ENCODE measurements at regions not wholly inside any gene's neighbourhood (a gene's known extent, or its start where the extent isn't known, plus 50 kb on each side); places are given as distances from the start of the nearest gene placed in this dataset.

GRCh38 chr2:37872192-37872750, 52.8 kb upstream of the RMDN2 start:
- no peak overlapping the region for H3K27ac ChIP-seq
- ATAC-seq (ENCODE audit: low FRiP score in 2 of 2) (no peak), DNase-seq (no peak)
- WGBS, 2 donors: 80 to 87% methylated on average over 5 of the region's 5 CpGs
- TF ChIP-seq POLR2AphosphoS5 (IDR thresholded peaks at IDR 0.05) (no peak), CTCF (IDR thresholded peaks at IDR 0.05) (no peak), POLR2A (IDR thresholded peaks at IDR 0.05) (no peak), EP300 (IDR thresholded peaks at IDR 0.05) (no peak)
- H3K27me3 ChIP-seq: no peaks in the 10 kb centered on the region
- H3K4me1 ChIP-seq: peaks cover 0 to 6% (median under 1%) of the 10 kb centered on the region in 4 donors
- H3K9me3 ChIP-seq: no peaks in the 10 kb centered on the region
- H3K36me3 ChIP-seq: no peaks in the 10 kb centered on the region
- no peak overlapping the region for H3K4me3 ChIP-seq

- no peak overlapping the region for H3K4me3 ChIP-seq
- TF ChIP-seq EP300 (IDR thresholded peaks at IDR 0.05) (no peak), POLR2A (IDR thresholded peaks at IDR 0.05) (no peak), CTCF (IDR thresholded peaks at IDR 0.05) (no peak), POLR2AphosphoS5 (IDR thresholded peaks at IDR 0.05) (no peak)
- WGBS, 2 donors: 75 to 88% methylated on average over 3 of the region's 3 CpGs
Observed at GRCh38 chr2:37873229-37873628, 51.9 kb upstream of the RMDN2 start.

GRCh38 chr2:37873749-37874330, 51.2 kb upstream of the RMDN2 start:
- WGBS, 2 donors: 91% methylated on average over 7 of the region's 7 CpGs
- Histone ChIP-seq H3K4me1 (peaks cover 0 to 6% (median 1%) of the 10 kb centered on the region in 4 donors), H3K9me3 (no peaks in the 10 kb centered on the region), H3K27ac (no peak overlapping the region), H3K36me3 (no peaks in the 10 kb centered on the region), H3K27me3 (no peaks in the 10 kb centered on the region), H3K4me3 (no peak overlapping the region)
- DNase-seq (no peak), ATAC-seq (ENCODE audit: low FRiP score in 2 of 2) (no peak)
- TF ChIP-seq POLR2AphosphoS5 (IDR thresholded peaks at IDR 0.05): no peak
- no peak for TF ChIP-seq EP300 (IDR thresholded peaks at IDR 0.05)
- no peak for TF ChIP-seq POLR2A (IDR thresholded peaks at IDR 0.05)
- no peak for TF ChIP-seq CTCF (IDR thresholded peaks at IDR 0.05)

More at GRCh38 chr2:37873229-37873628, 51.9 kb upstream of the RMDN2 start:
- no peak for ATAC-seq (ENCODE audit: low FRiP score in 2 of 2)
- Histone ChIP-seq H3K4me1 (peaks cover 0 to 6% (median 1%) of the 10 kb centered on the region in 4 donors), H3K9me3 (no peaks in the 10 kb centered on the region), H3K27me3 (no peaks in the 10 kb centered on the region), H3K27ac (no peak overlapping the region), H3K36me3 (no peaks in the 10 kb centered on the region)
- DNase-seq: no peak

- TF ChIP-seq POLR2AphosphoS5 (IDR thresholded peaks at IDR 0.05) (no peak), EP300 (IDR thresholded peaks at IDR 0.05) (no peak), CTCF (IDR thresholded peaks at IDR 0.05) (no peak), POLR2A (IDR thresholded peaks at IDR 0.05) (no peak)
- no peak for DNase-seq
- H3K27me3 ChIP-seq: no peaks in the 10 kb centered on the region
- no peaks in the 10 kb centered on the region for H3K36me3 ChIP-seq
- no peak overlapping the region for H3K4me3 ChIP-seq
- no peak overlapping the region for H3K27ac ChIP-seq
- 96% methylated on average over 7 of the region's 7 CpGs for WGBS, 2 donors
- peaks cover 0 to 6% (median 1%) of the 10 kb centered on the region in 4 donors for H3K4me1 ChIP-seq
- ATAC-seq (ENCODE audit: low FRiP score in 2 of 2): no peak
- H3K9me3 ChIP-seq: no peaks in the 10 kb centered on the region
Observed at GRCh38 chr2:37874470-37874869, 50.6 kb upstream of the RMDN2 start.
